ENCODE measurements at regions not wholly inside any gene's neighbourhood (a gene's known extent, or its start where the extent isn't known, plus 50 kb on each side); places are given as distances from the start of the nearest gene placed in this dataset.

DNA sequence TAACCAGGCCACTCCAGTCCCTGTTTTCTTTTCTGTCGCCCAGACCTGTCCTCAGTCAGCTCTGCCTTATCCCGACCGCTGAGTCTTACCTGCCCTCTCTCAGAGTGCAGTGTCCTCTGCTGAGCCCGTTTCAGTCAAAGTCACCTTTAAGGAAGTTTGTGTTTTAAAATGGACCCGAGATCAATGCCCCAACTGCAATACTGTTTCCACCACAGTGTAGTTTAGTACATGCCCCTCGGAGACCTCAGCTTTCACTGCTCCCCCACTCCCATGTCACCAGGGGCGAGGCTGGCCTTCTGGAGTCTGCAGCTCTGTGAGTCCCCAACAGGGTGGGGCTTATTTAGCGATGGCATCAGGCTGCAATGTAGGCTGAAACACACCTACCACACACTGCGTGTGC, 248.4 kb upstream of the TSHZ3 start:
- no peak for TF ChIP-seq HCFC1 (IDR thresholded peaks at IDR 0.05; ENCODE audit: low read depth, low read length)
- no peak for TF ChIP-seq NR2C2 (CRISPR knock-in tag; IDR thresholded peaks at IDR 0.05; ENCODE audit: borderline replicate concordance)
- no peak for TF ChIP-seq ZMYM2 (CRISPR knock-in tag; IDR thresholded peaks at IDR 0.05)

Data from HepG2 (cell line).